ENCODE measurements at regions not wholly inside any gene's neighbourhood (a gene's known extent, or its start where the extent isn't known, plus 50 kb on each side); places are given as distances from the start of the nearest gene placed in this dataset.

- Histone ChIP-seq H3K9me3 (ENCODE audit: insufficient read depth, low read length) (no peaks in the 10 kb centered on the region), H3K4me2 (ENCODE audit: low read length) (no peak overlapping the region), H4K20me1 (ENCODE audit: insufficient read depth, low read length) (no peaks in the 10 kb centered on the region), H3K27me3 (ENCODE audit: low read depth, low read length) (peaks cover 26% of the 10 kb centered on the region), H3K9ac (ENCODE audit: low read length) (no peak overlapping the region), H3K4me1 (ENCODE audit: low read length) (no peaks in the 10 kb centered on the region), H3K4me3 (ENCODE audit: low read length) (no peak overlapping the region), H3K27ac (ENCODE audit: low read length) (no peak overlapping the region), H2AFZ (ENCODE audit: low read depth, low read length) (no peak overlapping the region), H3K79me2 (ENCODE audit: low read length) (no peaks in the 10 kb centered on the region), H3K36me3 (replicated peaks; ENCODE audit: low read depth, low read length) (no peaks in the 10 kb centered on the region)
- no peak for TF ChIP-seq EZH2phosphoT487 (IDR thresholded peaks at IDR 0.05; ENCODE audit: low read depth)
These were observed 58.6 kb upstream of the VPREB1 start for GRCh38 chr22:22185844-22186499.

DNA sequence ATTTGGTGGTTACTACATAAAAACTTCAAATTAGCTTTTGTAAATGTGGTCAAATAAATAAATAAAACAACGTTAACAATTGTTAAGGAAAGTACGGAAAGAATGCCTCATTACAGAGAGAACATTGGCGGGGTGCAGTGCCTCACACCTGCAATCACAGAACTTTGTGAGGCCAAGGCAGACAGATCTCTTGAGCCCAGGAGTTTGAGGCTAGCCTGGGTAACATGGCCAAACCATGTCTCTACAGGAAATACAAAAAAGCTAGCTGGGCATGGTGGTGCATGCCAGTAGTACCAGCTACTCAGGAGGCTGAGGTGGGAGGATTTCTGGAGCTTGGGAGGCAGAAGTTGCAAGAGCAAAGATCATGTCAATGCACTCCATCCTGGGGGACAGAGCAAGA, 59.4 kb upstream of the VPREB1 start:
- Histone ChIP-seq H3K27ac (ENCODE audit: low read length) (no peak overlapping the region), H4K20me1 (ENCODE audit: insufficient read depth, low read length) (no peaks in the 10 kb centered on the region), H2AFZ (ENCODE audit: low read depth, low read length) (no peak overlapping the region), H3K4me2 (ENCODE audit: low read length) (no peak overlapping the region), H3K4me1 (ENCODE audit: low read length) (no peaks in the 10 kb centered on the region), H3K36me3 (replicated peaks; ENCODE audit: low read depth, low read length) (no peaks in the 10 kb centered on the region), H3K9me3 (ENCODE audit: insufficient read depth, low read length) (no peaks in the 10 kb centered on the region), H3K79me2 (ENCODE audit: low read length) (no peaks in the 10 kb centered on the region), H3K9ac (ENCODE audit: low read length) (no peak overlapping the region), H3K27me3 (ENCODE audit: low read depth, low read length) (peaks cover 26% of the 10 kb centered on the region), H3K4me3 (ENCODE audit: low read length) (no peak overlapping the region)
- no peak for TF ChIP-seq EZH2phosphoT487 (IDR thresholded peaks at IDR 0.05; ENCODE audit: low read depth)
- TF ChIP-seq CTCF (IDR thresholded peaks at IDR 0.05; ENCODE audit: low read depth, low read length), result no peak

DNA sequence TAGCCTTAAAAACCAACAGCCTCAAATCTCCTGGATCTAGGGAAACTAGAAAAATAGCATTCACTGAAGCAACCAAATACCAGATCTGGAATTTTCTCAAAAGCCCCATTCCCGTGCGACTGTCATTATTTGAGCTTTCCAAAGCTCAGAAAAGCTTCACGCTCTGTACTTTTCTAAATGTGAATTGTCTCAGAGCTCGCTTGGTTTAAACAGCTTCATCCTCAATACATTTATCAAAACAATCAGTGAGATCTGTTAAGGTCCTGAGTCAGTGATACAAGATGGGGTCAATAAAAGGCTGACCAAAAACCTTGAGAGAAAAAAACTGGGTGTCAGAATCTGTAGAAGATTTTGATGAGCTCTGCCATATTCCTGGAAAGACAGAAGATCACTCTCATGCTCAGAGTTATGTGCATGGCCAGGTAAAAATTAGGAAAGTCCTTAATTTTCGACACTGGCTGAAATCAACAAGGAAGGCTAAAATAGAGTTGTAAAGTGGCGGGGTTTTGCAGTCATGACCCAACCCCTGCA, 60.2 kb upstream of the VPREB1 start:
- H3K4me3 ChIP-seq (ENCODE audit: low read length), result no peak overlapping the region
- H3K4me1 ChIP-seq (ENCODE audit: low read length), result no peaks in the 10 kb centered on the region
- peaks cover 26% of the 10 kb centered on the region for H3K27me3 ChIP-seq (ENCODE audit: low read depth, low read length)
- H3K4me2 ChIP-seq (ENCODE audit: low read length), result no peak overlapping the region
- H3K27ac ChIP-seq (ENCODE audit: low read length), result no peak overlapping the region
- no peaks in the 10 kb centered on the region for H3K79me2 ChIP-seq (ENCODE audit: low read length)
- H3K9ac ChIP-seq (ENCODE audit: low read length), result no peak overlapping the region
- H3K36me3 ChIP-seq (replicated peaks; ENCODE audit: low read depth, low read length), result no peaks in the 10 kb centered on the region
- H2AFZ ChIP-seq (ENCODE audit: low read depth, low read length), result no peak overlapping the region
- no peak for TF ChIP-seq EZH2phosphoT487 (IDR thresholded peaks at IDR 0.05; ENCODE audit: low read depth)
- no peak for TF ChIP-seq CTCF (IDR thresholded peaks at IDR 0.05; ENCODE audit: low read depth, low read length)
- no peaks in the 10 kb centered on the region for H4K20me1 ChIP-seq (ENCODE audit: insufficient read depth, low read length)
- no peaks in the 10 kb centered on the region for H3K9me3 ChIP-seq (ENCODE audit: insufficient read depth, low read length)

- Histone ChIP-seq H3K36me3 (replicated peaks; ENCODE audit: low read depth, low read length) (no peaks in the 10 kb centered on the region), H3K9ac (ENCODE audit: low read length) (no peak overlapping the region), H3K9me3 (ENCODE audit: insufficient read depth, low read length) (no peaks in the 10 kb centered on the region), H3K27me3 (ENCODE audit: low read depth, low read length) (peaks cover 26% of the 10 kb centered on the region), H3K79me2 (ENCODE audit: low read length) (no peaks in the 10 kb centered on the region), H2AFZ (ENCODE audit: low read depth, low read length) (0 out of 2 replicates have a peak overlapping the region, but pooled peaks have one; percentile 28), H4K20me1 (ENCODE audit: insufficient read depth, low read length) (no peaks in the 10 kb centered on the region), H3K27ac (ENCODE audit: low read length) (no peak overlapping the region), H3K4me2 (ENCODE audit: low read length) (no peak overlapping the region), H3K4me3 (ENCODE audit: low read length) (no peak overlapping the region), H3K4me1 (ENCODE audit: low read length) (no peaks in the 10 kb centered on the region)
- TF ChIP-seq EZH2phosphoT487 (IDR thresholded peaks at IDR 0.05; ENCODE audit: low read depth) (no peak), CTCF (IDR thresholded peaks at IDR 0.05; ENCODE audit: low read depth, low read length) (no peak)
These were observed 61.7 kb upstream of the VPREB1 start for GRCh38 chr22:22182990-22183264.
